Erythroblast (primary cell): ENCODE measurements at regions not wholly inside any gene's neighbourhood (a gene's known extent, or its start where the extent isn't known, plus 50 kb on each side); places are given as distances from the start of the nearest gene placed in this dataset.

Source experiments
- GATA1 ChIP-seq: IDR thresholded peaks from 2 replicates; pipeline ENCODE4 v1.6.1; 2011; ENCODE audit warnings: low read depth, mild to moderate bottlenecking, control low read depth, low read length, moderate library complexity
- POLR2A ChIP-seq: IDR thresholded peaks from 2 replicates; pipeline ENCODE4 v1.6.1; 2011; ENCODE audit warnings: mild to moderate bottlenecking, low read length

DNA sequence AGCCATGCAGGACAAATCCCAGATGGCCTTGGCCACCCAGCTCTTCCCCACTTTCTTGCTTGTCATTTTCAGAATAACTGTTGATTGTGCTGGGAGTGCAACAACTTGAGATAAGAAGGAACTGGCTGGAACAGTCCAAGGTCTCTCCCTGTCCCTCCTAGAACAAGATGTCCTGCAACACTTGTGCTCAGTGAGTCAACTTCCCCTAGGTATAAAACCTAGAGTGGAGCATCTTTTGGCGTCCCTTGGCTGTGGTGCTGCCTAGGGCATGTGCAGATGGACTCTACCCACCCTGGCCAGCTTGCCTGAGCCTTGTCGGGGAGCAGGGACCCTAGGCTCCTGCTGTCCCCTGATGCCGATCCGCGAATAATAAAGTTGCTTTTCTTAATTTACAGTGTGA, 50.7 kb upstream of the SLC22A11 start:
- TF ChIP-seq POLR2A (no peak), GATA1 (no peak)
